Umbilical cord (tissue), 1 donor: ENCODE measurements at regions not wholly inside any gene's neighbourhood (a gene's known extent, or its start where the extent isn't known, plus 50 kb on each side); places are given as distances from the start of the nearest gene placed in this dataset.
"Not testable (repeated sequence)": the region's sequence is repeated elsewhere in the genome, so short reads cannot be mapped to it uniquely, and the experiment has no call there.

Experiments used
- DNase-seq: peaks from one replicate; pipeline ENCODE4 v3.0.0-alpha.2; 2015; ENCODE audit warnings: low spot score

DNA sequence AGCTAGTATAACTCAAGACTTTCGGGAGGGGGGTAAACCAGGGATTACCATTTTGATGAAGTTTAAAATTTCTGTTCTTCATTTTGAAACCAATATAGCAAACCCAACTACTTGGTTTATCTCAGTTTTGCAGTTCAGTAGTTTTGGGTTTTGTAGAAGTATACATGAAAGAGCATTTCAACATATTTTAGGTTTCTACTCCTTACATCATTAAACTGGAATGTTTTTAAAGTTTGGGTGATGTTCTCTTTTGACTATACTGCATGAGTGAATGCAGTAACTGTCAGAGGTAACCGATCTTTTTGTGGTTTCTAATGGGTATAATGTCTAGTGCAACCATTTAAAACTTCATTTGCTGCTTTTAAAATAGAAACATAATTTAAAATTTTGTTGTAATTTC is 248.3 kb upstream of the MAD2L1 start:
- DNase-seq: no peak

DNA sequence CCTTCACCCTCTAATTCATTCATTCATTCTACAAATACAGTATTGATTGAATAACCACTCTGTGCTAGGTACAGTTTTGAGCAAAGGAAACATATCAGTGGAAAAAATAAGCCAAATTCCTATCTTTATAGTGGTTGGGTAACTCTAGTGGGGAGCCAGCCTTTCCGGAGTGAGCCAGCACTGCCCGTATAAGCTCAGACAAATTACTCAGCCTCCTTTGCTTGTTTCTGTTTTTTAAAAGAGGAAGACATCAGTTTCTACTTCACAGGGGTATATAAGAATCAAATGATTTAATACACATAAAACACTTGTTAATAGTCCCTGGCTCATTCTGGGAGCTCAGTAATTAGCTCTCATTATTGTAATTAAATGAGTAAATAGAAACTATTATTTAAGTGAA is 238.2 kb upstream of the MAD2L1 start:
- DNase-seq: peak; percentile 37

DNA sequence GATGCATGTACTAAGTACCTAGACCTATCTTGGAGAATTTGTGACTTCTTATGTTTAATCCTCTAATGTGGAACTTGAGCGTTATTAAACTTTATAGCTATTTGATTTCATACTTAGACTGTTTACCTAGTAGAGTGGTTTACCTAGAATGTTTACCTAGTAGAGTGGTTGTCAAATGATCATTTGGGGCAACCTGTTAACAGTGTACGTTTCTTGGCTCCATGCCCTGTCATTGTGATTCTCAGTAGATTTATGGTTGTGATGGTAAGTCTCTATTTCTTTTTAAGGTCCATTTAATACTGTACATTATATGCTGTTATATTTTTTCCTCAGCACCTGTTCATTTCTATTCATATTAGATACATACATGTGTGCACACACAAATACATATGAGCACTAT is 233.0 kb upstream of the MAD2L1 start:
- DNase-seq: no peak

DNA sequence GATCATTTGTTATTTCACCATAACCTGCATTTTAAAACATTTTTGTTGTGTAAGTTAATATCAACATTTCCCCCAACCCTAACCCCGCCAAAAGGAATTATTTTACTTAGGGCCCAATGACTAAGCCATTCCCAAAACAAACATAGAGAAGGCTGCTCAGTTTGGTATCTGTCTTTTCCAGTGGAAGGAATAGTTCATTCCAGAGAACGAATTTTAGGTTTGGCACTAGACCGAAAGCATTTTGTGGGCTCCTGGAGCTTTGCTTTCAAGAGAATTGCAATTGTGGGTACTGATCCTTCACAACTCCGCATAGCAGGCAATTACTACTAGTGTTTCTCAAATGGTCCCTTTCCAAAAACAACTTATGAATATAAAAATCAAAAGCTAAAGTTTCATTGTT is 226.7 kb upstream of the MAD2L1 start:
- no peak for DNase-seq

DNA sequence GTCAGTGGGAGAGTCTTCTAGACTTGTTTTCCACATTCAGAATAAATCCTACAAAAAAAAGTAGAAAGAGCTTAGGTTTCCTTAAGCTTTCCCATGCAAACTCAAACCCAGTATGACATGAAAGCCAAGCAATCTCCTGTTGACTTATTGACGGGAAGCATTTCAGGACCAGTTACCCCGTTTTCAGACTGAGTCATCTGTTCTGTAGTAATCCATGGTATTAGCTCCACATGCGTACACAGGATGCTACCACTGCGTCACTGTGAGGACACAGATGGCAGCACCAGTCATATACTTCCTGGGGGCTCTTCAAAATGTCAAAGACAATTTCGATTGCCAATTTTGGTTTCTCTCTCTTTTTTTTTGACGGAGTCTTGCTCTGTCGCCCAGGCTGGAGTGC is 224.9 kb upstream of the MAD2L1 start:
- DNase-seq: no peak

DNA sequence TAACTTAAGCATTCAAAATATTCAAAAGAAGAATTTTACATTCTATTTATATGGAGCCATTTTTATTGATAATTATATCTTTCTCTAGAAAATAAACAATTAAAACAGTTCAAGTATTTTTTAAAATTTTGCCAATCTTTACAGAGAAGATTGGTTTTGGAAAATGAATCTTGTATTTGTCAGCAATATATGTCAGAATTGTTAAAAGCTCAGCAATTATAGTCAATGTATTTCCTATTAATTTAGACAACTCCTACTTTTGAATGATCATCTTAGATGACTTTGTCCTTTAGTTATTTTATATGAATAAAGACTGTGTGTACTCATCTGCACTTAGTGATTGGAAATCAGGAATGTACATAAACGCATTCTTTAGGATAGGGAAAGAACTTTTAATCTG is 223.9 kb upstream of the MAD2L1 start:
- no peak for DNase-seq

- DNase-seq: no peak
Observed at GRCh38 chr4:120286813-120287212, 220.2 kb upstream of the MAD2L1 start.

GRCh38 chr4:120281581-120281980 is 214.9 kb upstream of the MAD2L1 start:
- DNase-seq: no peak

GRCh38 chr4:120277391-120277790 is 210.7 kb upstream of the MAD2L1 start:
- DNase-seq: no peak

DNA sequence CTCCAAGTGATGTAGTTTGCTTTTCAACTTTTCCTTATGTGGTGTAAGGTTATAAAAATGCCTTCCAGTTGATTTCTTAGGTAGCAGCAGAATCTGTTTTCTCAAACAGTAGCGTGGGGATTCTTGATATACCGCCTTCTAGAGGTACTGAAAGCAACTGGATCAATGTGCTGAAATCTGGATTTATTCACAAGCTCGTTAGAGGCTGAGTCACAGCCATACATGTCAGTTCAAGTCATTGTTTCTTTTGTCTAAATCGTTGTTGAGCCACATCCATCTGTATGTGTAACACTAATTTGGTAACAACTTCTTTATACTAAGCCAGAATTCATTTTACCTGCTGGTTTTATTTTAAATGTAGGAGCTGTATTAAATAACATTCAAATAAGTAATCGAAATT is 200.0 kb upstream of the MAD2L1 start:
- no peak for DNase-seq

DNA sequence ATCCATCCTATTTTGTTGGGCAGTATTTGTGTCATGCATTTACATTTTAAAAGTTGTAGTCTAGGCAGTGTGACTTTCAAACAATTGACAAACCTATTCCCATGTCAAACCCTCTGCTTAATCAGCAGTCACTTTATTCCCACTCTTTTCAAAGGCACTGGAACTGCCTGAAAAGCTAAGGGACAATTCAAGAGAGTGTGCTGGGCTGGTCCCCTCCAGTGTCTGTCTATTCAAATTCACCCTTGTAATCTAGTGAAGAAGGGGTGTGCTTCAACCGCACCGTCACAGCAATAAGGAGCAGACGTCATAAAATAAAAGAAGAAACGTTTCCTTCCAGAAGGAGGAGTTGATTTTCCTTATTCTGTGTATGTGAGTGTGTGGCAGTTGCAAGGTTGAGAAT is 197.0 kb upstream of the MAD2L1 start:
- DNase-seq: no peak

- no peak for DNase-seq
Observed at GRCh38 chr4:120261117-120261516, 194.5 kb upstream of the MAD2L1 start.

- DNase-seq: not testable (repeated sequence)
Observed at GRCh38 chr4:120256112-120256775, 189.6 kb upstream of the MAD2L1 start.

- DNase-seq: no peak
Observed at GRCh38 chr4:120238277-120238973, 171.8 kb upstream of the MAD2L1 start.

- DNase-seq: no peak
Observed at GRCh38 chr4:120236873-120237272, 170.2 kb upstream of the MAD2L1 start.

GRCh38 chr4:120232050-120232449 is 165.4 kb upstream of the MAD2L1 start:
- no peak for DNase-seq

GRCh38 chr4:120228086-120228485 is 161.4 kb upstream of the MAD2L1 start:
- DNase-seq: no peak

GRCh38 chr4:120227554-120227953 is 160.9 kb upstream of the MAD2L1 start:
- no peak for DNase-seq

DNA sequence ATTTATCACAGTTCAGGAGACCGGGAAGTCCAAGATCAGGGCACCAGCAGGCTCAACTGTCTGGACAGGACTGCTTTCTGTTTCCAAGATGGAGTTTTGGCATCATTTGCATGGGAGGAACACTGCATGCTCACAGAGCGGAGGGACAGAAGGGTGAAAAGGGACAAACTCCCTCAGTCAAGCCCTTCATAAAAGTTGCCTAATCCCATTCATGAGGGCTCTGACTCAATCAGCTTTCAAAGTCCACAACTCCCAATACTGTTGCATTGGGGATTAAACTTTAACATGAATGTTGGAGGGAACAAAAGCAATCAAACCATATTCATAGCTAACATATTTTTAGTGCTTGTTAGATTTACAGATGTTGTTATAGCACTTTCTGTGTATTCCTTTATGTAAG is 158.9 kb upstream of the MAD2L1 start:
- no peak for DNase-seq

GRCh38 chr4:120218981-120219380 is 152.3 kb upstream of the MAD2L1 start:
- DNase-seq: no peak

GRCh38 chr4:120215350-120215749 is 148.7 kb upstream of the MAD2L1 start:
- DNase-seq: no peak

DNA sequence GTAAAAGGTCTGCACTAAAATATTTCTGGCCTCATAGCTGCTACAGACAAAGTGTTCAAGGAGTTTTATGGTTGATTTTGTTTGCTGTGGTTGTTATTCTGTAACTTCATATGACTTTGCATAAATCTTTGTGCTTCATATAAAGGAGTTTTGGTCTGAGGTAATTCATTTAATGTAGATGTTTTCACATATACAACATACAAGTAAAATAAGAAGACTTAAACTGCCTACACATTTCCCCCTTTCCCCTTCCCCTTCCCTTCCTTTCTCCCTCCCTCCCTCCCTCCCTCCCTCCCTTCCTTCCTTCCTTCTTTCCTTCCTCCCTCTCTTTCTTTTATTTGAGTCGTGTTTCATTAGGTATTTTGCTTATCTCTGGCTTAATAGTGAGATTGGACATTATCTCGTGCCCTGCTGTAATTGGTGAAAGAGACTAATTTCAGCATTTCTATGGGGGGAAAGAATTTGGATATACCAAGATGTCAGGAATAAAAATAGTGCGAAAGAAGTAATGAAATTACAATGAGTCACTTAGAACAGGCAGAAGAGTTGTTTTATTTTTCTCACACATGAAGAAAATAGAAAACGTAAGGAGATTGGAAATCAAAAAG is 144.9 kb upstream of the MAD2L1 start:
- DNase-seq: no peak

DNA sequence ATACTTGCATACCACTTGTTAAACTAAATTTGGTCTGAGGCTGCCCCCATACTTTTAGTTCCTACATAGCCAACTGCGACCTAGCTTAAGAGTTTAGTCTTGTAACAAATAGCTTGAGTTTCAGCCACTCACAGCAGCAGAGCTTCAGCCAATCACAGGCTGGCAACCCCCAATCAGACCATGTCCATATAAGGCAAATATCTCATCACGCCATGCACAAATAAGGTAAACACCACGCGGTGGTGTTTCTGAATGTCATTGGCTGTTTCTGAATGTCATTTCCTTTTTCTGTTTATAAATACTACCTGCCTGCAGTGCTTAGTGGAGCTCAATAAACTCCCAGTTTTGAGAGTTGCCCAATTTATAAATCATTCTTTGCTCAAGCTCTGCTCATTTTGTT is 143.1 kb upstream of the MAD2L1 start:
- no peak for DNase-seq
